ENCODE measurements at regions not wholly inside any gene's neighbourhood (a gene's known extent, or its start where the extent isn't known, plus 50 kb on each side); places are given as distances from the start of the nearest gene placed in this dataset.
"Not testable (repeated sequence)": the region's sequence is repeated elsewhere in the genome, so short reads cannot be mapped to it uniquely, and the experiment has no call there.

DNA sequence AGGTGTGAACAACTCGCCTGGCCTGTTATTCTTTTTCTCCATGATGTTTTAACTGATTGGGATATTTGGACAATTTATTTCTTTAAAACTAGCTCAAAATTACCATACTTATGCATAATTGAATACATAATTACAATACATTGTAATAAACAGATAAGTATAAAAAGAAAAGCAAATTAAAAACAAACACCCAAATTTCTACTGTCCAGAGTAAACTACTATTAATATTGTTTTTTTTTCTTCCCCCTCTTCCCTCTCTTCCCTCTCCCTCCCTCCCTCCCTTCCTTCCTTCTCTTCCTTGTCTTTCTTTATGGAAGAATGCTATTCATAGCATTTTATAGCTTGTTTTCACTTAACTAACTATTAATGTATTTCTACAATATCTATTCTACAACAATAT lies 117.7 kb upstream of the IVNS1ABP start:
- DNase-seq (ENCODE audit: low read depth), result no peak

DNA sequence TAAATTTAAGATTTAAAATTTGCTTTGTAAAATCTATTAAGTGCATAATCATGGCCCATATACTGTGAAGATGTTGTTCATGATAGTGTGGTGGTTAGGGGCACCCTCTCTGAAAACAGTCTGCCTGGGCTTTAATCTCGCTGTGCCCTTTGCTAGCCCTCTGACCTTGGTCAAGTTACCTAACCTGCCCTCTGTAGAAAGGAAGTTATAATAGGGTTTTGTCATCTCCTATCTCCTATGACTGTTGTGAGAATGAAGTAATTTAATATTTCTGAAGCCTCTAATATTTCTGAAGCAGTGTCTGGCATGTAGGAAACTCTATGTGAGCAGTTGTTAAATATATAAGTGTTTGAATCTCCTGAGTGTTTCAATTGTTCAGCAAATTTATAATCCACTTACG lies 116.6 kb upstream of the IVNS1ABP start:
- DNase-seq (ENCODE audit: low read depth), result no peak

DNA sequence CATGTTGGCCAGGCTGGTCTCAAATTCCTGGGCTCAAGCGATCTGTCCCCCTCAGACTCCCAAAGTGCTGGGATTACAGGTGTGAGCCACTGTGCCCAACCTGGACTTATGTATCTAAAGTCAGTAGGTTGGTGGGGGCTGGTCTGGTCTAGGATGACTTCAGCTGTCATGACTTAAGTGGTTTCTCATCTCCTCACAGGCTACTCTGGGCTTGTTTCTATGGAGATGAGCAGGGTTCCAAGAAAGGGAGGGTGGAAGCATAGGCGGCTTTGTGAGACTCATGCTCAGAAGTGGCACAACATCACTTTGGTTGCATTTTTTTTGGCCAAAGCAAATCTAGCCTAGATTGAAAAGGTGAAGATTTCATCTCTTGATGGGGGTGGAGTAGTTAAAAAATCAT lies 115.9 kb upstream of the IVNS1ABP start:
- no peak for DNase-seq (ENCODE audit: low read depth)

DNA sequence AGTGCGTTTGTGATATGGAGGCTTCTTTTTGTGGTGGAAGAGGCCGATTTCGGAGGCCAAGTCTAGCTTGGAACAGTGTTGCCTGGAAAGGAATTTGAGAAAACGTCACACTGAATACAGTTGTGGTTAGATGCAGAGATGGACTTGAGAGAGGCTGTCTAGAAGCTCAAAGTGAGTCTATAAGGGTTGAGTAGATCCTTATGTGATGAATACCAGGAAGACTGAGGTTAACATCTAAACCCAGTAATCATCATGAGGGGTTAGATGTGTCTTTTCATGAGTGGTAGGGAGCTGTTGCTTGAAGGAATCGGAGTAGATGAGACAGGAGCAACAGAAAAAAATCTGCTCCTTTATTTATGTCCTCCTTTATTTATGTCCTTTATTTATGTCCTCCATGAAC lies 114.6 kb upstream of the IVNS1ABP start:
- DNase-seq (ENCODE audit: low read depth), result no peak

DNA sequence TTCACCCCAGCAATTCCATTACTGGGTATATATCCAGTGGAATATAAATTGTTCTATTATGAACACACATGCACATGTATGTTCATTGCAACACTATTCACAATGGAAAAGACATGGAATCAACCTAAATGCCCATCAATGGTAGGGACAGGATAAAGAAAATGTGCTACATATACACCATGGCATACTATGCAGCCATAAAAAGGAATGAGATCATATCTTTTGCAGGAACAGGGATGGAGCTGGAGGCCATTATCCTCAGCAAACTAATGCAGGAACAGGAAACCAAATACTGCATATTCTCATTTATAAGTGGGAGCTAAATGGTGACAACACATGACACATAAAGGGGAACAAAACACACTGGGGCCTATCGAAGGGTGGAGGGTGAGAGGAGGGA lies 112.6 kb upstream of the IVNS1ABP start:
- not testable (repeated sequence) for DNase-seq (ENCODE audit: low read depth)

DNA sequence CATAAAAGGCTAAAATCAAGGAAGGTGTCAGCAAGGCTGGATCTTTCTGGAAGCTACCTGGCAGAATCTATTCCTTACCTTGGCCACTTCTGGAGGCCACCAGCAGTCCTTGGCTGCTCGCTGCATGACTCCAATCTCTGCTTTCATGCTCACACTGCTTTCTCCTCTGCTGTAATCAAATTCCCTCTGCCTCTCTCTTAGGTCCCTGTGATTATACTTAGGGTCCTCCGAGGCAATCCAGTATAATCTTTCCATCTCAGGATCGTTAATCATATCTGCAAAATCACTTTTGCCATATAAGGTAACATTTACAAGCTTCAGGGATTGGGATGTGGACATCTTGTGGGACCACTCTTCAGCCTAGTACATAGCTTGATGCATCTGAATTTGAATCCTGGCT lies 110.7 kb upstream of the IVNS1ABP start:
- DNase-seq (ENCODE audit: low read depth), result no peak

DNA sequence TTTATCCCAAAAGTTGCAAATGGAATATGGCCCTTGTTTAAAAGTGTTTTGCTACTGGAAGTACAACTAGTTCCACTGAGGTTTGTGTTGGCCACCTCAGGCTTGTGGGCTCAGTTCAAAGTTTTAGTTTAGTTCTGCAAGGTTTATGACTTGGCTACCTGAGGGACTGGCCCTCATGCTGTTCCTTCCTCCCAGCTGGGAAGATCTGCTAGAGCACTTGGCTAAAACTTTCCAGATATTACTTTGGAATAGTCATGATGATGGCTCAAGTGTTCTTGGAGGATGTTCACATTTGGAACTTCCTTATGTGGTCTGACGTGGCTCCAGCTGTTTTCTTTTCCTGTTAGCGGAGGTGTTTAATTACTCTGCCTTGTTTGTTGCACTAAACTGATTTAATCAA lies 110.2 kb upstream of the IVNS1ABP start:
- DNase-seq (ENCODE audit: low read depth), result no peak

DNA sequence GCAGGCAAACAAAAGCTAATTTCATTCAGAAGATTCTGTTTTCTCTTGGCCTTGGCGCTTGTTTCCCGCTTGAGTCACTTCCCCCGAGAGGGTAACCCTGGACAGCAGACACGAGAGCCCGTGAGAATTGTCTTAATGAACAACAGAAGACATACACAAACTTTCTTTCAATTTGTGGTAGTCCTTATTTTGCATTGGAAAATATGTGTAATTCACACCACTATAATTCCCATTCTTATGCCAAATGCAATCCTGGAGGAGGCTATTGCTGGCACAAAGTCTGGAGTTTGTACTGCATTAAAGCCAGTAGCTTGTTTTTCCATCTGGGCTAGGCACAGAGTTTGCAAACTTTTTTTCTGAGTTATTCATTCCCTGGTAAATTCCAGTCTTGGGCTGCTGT lies 109.8 kb upstream of the IVNS1ABP start:
- no peak for DNase-seq (ENCODE audit: low read depth)

DNA sequence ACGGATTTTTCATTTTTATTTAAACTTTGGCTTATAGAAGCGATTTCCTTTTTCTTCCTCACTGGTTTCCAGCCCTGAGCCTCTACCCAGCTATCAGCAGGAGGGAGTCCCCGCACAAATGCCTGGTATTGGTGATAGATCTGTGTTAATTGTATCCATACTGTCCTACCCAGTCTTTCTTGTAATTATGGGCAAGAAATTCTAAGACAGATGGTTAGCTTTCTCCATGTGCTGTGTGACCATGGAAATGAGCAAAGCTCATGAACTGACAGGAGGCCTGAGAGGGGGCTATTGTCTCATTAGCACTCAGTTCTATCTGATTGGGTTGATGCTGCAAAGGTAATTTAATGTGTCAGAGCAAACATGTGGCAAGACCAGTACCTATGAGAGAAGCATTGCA lies 108.1 kb upstream of the IVNS1ABP start:
- DNase-seq (ENCODE audit: low read depth), result no peak

DNA sequence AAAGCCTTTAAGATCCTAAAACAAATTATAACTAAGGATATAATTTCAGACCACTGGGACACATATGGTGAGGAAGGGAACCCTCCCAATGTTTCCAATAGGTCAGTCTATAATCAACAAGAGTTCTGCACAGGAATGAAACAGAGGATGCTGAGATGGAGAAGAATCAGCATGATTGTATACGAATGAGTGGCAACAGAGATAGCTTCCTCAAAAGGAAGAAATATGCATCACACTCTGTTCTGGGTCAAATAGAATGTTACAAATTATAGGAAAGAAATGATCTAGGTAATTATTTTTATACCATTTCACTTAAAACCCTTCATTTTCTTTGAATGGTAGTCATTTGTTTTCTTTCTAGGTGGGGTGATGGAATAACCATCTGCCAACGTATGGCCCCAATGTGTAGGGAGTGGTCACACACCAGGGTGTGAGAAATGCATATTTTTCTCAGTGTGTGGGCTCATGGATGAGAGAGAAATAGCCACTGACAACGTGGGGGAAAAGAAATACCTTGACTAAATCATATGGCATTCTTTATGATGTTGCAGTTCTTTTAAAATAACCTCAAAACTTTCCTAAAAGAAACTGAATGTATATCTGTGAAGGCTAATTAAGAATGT lies 104.6 kb upstream of the IVNS1ABP start:
- no peak for DNase-seq (ENCODE audit: low read depth)

DNA sequence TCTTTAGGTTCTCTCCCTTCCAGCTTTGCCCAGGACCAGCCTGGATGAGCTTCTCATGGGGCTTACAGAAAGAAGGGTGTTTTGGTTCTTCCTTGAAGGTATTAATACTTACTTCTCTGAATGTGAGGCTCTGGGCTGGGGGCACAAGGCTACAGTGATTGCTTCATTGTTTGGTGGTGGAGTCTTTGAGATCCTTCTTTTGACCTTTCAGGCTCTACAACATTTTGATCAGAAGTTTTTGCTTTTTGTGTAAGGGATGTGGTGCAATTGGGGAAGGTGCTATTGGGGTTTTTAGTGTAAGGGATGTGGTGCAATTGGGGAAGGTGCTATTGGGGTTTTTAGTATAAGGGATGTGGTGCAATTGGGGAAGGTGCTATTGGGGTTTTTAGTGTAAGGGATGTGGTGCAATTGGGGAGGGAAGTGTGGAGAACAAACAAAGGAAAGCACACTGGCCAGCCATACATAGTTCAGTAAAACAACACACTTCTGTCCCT lies 103.6 kb upstream of the IVNS1ABP start:
- no peak for DNase-seq (ENCODE audit: low read depth)

DNA sequence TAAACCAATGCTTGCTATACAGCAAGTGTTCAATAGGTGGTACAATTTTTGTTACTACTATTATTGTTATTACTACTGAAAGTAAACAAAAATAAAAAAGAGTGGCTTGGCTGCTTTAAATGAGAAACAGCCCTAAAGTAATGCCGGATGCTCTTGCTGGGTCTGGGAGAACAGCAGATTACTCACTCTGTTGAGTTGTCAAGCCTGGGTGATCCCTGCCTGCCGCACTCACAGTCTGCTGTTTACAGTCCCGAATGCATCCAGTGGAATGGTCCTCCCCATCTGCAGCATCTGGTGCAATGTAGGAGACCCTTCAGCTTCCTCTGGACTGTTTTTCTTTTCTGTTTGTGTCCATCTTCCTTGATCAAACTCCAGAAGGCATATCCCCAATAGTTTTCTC lies 102.7 kb upstream of the IVNS1ABP start:
- no peak for DNase-seq (ENCODE audit: low read depth)

DNA sequence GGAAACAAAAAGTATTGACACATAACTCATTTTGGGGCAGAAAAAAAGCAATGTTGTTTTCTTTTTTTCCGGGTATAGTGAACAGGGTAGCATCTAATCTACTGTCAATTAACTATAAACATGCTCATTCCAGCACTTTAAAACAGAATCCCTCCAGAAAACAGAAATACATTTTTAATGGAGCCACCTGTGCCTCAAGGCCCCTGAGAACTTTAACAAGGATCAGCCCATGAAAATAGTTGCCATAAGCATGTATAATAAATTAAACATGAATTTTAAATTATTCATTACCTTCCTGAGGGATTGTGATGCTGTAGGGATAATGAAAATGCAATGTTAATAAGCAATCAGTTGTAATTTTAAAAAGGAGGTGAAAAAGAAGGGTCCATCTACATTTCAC lies 101.4 kb upstream of the IVNS1ABP start:
- no peak for DNase-seq (ENCODE audit: low read depth)

DNA sequence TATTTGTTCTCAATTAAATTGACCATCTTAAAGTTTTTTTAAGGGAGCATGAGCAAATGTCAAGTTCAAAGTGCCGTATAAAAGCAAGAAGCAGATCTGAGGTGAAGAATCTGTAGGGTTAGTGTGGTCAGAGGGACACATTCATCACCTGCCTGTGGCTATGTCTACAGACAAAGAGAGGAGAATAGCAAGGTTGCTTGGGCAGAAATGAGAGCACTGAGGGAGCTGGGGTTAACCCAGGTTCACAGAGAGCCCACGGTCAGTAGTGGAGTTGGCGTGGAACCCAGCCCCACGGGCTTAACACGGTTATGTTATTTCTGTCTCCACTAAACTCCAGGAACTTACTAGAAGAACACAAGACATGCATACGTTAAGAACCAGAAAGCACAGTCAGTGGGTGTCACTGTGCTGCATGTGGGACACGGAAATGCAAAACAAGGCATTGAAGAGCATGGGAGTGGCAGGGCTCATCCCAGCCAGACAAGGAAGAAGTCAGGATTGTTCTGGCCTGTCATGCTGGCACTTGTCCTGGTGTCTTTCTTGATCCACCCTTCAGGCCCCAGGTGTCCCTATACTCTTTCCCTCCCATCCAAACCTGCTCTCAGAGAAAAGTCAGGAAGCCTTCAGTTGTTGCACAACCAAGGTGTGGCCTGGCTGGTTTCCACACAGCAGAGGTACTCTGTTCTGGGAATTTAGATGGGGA lies 95.5 kb upstream of the IVNS1ABP start:
- no peak for DNase-seq (ENCODE audit: low read depth)

DNA sequence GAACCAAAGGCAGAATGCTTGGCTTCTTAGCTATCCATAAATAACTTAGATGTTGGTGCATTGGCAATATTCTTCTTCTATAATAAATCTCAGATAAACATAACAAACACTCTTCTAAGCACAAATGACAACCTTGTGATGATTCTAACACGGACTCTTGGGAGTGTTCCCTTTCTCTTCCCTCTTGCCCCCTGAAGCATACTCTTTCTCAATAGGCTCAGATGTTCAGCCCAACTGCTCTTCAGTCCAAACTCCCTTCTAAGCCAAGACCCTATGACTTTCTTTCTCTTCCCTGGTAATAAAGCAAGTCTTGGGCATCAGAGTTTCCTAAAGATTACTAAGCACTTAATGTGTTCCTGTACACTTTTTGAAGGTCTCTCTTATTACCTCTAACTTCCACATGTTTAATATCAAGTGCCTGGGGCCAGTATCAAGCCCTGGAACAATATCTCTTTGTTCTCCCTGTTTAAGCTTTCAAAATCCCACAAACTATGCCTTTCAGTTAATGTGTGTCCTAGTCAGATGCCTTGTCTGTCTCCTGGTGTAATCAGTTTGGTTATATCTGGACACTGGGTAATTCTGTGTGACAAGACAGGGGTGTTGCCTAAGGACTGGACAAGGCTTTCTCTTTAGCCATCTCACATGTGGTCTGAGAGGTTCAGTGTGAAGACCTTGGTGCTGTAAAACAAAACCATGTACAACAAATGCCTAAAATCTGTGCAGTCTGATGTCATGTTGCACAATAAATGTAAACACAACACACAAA lies 92.9 kb upstream of the IVNS1ABP start:
- DNase-seq (ENCODE audit: low read depth), result no peak

DNA sequence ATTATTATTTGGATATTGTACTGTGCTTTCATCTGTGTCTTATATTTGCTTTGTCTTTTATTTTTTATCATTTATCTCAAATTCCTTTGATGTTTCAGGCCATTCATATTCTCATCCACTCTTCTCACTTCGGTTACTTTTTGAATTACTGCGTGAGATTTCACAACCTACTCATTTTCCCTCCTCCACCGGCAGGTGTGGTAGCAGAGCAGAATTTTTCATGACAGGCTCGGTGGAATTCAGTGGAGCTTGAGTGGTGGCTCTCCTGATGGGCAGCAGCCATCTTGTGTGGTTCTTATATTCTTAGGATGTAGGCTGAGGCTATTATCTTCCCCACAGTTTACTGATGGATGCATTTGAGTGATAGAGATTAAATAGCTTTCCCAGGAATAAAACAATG lies 92.3 kb upstream of the IVNS1ABP start:
- no peak for DNase-seq (ENCODE audit: low read depth)

DNA sequence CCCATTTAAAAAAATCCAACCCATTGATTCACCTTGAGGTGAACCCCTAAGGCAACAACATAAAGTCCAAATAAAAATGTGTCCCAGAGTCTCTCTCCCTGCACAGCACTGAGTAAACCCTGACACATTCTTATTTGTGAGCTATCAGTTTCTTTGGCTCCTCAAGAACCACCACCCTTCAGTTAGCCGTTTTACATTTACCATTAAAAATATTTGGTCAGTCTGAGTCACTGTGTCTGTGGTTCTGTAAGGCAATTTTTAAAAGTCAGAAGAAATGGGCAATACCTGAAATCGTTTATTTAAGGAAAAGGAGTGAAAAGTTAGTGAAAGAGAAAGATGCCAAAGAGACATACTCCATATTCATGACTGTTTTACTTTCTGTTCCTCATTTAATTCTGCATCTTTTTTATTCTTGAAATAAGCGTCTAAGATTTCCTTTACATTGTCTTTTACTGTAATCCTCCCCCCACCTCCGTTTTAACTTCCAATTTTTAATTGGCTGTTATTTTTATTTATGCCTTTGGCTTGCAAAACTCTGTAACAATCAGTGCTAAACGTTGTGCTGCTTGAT lies 91.7 kb upstream of the IVNS1ABP start:
- DNase-seq (ENCODE audit: low read depth), result no peak

DNA sequence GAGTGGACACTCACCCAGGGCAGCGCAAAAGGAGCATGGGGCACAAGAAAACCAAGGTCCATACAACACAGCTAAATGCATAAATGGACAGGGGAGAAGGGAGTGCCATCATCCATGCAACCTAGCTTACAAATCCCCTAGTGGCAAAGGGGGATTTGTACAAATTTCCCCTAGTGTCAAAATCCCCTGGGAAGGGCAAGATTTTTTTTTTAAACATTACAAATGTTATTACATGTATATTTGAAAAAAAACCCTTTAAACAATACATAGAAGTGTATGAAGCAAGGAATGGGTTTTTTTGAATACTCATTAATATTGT lies 89.6 kb upstream of the IVNS1ABP start:
- DNase-seq (ENCODE audit: low read depth), result no peak

DNA sequence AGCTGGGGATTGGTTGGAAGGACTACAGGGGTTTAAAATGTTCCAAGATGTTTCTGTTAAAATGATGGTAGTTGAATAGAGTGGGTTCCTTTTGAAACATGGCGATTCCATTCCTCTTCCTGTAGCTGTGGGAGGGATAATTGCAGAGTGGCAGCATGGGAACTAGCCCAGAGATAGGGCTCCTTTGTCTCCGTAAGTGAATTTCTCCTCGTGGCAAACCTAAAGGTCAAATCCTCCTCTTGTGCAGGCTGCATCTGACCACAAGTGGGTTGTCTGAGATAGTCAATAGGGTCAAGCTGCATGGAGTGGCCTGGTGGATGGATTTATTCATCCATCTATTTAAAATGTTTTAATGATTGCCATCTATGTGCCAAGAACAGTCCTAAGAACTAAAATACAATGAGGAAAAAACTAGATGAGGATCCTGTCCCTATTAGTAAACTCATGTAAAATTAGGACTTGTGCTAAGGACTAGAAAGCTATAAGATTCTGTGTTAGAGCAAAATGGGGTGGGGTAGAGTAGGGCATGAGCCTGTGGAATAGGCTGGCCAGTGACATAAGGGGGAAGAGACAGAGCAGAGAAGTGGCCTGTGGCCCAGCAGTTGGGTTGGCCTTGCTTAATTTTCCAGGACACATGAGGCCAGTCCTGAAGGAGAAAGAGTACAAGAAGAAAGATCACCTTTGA lies 89.1 kb upstream of the IVNS1ABP start:
- no peak for DNase-seq (ENCODE audit: low read depth)

DNA sequence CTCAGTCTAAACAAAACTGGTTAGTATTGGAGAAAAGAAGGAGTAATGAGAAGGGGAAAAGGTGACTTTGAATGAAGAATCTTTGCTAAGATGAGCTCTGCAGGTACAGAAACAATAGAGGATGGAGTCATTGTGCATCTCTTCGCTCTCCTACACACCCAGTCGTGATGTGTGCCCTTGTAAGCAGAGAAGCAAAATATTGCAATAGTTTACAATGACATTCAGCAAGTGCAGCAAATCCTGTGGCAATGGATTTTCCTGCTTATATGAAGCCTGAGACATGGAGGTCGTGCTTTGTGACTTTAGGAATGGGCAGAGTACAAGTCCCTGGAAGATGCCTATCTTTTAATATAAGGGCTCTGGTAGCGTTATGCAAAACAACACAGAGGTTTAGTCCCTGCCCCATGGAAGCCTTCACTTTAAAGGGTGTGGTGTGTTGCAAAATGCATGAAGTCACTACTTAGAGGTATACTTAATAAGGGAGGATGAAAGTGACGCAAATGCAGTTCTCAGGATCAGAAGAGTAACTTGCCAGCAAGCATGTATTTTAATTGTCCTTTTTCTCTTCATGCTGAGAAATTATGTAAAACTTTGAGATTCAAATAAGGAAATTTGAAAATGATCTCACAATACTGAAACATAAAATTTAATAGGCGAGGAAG lies 88.0 kb upstream of the IVNS1ABP start:
- no peak for DNase-seq (ENCODE audit: low read depth)

DNA sequence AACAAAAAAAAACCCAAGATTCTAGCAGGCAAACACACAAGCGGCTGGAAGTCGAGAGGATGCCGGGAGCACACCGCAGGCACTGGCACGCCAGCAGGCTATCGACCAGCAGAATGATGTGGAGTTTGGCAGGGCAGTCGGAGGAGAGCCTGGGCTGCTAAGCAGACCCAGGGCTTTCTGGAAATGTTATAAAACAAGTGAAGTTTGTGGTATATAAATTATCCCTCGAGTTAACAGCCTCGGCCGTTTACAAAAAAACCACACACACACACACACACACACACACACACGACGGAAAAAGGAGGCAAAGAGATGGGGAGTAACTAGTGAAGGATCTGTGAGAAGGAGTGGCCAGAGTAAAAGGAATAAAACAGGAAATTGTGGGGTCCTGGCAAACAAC lies 87.2 kb upstream of the IVNS1ABP start:
- DNase-seq (ENCODE audit: low read depth), result no peak

DNA sequence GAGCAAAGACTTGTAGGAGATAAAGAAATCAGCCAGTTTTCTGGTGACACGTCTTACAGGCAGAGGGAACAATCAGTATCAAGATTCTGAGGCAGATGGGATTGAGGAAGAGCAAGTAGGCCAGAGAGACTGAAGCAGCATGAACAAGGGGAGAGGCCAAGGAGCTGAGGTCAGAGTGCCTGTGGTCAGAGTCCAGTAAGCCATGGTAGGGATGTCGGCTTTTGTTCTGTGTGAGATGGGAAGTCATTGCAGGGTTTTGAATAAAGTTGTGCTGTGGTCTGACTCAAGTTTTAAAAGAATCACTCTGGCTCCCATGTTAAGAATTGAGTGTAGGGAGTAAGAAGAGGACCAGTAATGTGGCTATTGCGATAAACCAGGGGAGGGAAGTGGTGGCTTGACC lies 85.9 kb upstream of the IVNS1ABP start:
- DNase-seq (ENCODE audit: low read depth), result no peak

Measured in HS-27A (cell line).